ENCODE measurements at regions not wholly inside any gene's neighbourhood (a gene's known extent, or its start where the extent isn't known, plus 50 kb on each side); places are given as distances from the start of the nearest gene placed in this dataset.

DNA sequence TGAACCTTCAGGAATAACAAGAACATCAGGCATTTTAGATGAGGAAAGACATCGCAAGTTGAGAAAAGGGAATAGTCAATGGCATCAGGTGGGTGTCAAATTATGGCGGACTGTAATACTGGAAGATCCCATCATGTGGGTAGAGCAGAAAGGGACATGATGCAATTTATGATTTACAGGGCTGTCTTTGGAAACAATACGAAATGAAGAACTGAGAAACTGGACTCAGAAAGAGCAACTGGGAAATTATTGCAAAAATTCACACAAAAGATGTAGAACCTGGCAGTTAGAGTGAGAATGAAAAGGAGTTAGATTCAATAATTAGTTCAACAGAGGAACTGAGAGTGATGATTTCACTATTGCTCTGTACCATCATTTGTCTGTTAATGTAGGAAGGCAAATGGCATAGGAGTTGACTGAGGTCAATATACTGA lies 1635.0 kb upstream of the ACVR2A start:
- Histone ChIP-seq H3K4me1 (ENCODE audit: control insufficient read depth, insufficient read depth, low read length) (no peaks in the 10 kb centered on the region), H3K9ac (ENCODE audit: low read length) (no peak overlapping the region), H3K9me3 (ENCODE audit: control insufficient read depth, insufficient read depth, low read depth, low read length) (no peaks in the 10 kb centered on the region), H3K4me3 (ENCODE audit: low read depth, low read length) (no peak overlapping the region), H3K36me3 (ENCODE audit: control insufficient read depth, insufficient read depth, low read length) (no peaks in the 10 kb centered on the region), H3K27me3 (ENCODE audit: control insufficient read depth, insufficient read depth, low read length) (no peaks in the 10 kb centered on the region), H3K27ac (ENCODE audit: low read depth, low read length) (no peak overlapping the region)

DNA sequence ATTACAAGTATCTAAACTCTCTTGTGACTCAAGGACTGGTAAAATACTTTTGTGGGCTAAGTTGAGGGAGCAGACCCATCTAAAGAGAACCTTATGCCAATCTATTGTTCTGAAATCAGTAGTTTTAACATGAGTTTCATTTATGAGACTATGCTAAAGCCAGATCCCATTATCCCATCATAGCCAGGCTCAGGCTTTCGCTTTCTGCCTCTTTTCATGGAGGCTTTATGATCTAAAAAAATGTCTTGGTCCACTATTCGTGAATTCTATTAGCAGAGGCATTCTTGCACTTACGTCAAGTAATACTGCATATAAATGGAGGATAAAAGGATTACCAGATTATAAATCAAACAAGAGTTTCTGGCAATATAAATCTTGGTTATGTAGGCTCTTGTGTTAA lies 1636.9 kb upstream of the ACVR2A start:
- H3K9ac ChIP-seq (ENCODE audit: low read length), result no peak overlapping the region
- H3K4me1 ChIP-seq (ENCODE audit: control insufficient read depth, insufficient read depth, low read length), result no peaks in the 10 kb centered on the region
- H3K27ac ChIP-seq (ENCODE audit: low read depth, low read length), result no peak overlapping the region
- no peaks in the 10 kb centered on the region for H3K27me3 ChIP-seq (ENCODE audit: control insufficient read depth, insufficient read depth, low read length)
- no peak overlapping the region for H3K4me3 ChIP-seq (ENCODE audit: low read depth, low read length)
- H3K9me3 ChIP-seq (ENCODE audit: control insufficient read depth, insufficient read depth, low read depth, low read length), result no peaks in the 10 kb centered on the region
- H3K36me3 ChIP-seq (ENCODE audit: control insufficient read depth, insufficient read depth, low read length), result no peaks in the 10 kb centered on the region

- no peaks in the 10 kb centered on the region for H3K9me3 ChIP-seq (ENCODE audit: control insufficient read depth, insufficient read depth, low read depth, low read length)
- H3K4me1 ChIP-seq (ENCODE audit: control insufficient read depth, insufficient read depth, low read length), result no peaks in the 10 kb centered on the region
- no peak overlapping the region for H3K9ac ChIP-seq (ENCODE audit: low read length)
- H3K4me3 ChIP-seq (ENCODE audit: low read depth, low read length), result no peak overlapping the region
- H3K36me3 ChIP-seq (ENCODE audit: control insufficient read depth, insufficient read depth, low read length), result no peaks in the 10 kb centered on the region
- H3K27me3 ChIP-seq (ENCODE audit: control insufficient read depth, insufficient read depth, low read length), result no peaks in the 10 kb centered on the region
- H3K27ac ChIP-seq (ENCODE audit: low read depth, low read length), result no peak overlapping the region
Measured at GRCh38 chr2:146207417-146207816, 1637.4 kb upstream of the ACVR2A start.

DNA sequence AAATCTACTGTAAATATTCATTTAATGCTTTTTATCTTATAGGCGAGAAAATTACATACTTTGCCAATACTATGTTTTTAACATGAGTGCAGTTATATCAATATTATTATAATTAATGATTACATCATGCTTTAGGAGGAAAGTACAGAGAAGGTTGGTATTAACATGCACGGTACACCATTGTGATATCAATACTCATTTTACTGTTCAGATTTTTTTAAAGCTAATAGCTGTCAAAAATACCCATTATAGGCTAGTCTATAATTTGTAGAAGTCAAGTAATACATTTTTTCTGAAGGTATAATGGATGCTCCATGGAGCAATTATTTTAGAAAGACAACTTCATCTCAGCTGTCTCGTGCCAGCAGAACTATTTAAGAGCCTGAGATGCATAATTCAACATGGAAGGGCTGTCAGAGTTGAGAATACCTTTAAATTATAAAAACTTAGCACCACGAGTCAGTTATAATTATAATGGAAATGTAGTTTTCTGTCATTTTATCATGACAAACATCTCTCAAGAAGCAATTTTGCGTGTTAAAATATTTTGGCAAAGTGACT lies 1641.7 kb upstream of the ACVR2A start:
- Histone ChIP-seq H3K27ac (ENCODE audit: low read depth, low read length) (no peak overlapping the region), H3K9me3 (ENCODE audit: control insufficient read depth, insufficient read depth, low read depth, low read length) (no peaks in the 10 kb centered on the region), H3K27me3 (ENCODE audit: control insufficient read depth, insufficient read depth, low read length) (no peaks in the 10 kb centered on the region), H3K36me3 (ENCODE audit: control insufficient read depth, insufficient read depth, low read length) (no peaks in the 10 kb centered on the region), H3K4me1 (ENCODE audit: control insufficient read depth, insufficient read depth, low read length) (no peaks in the 10 kb centered on the region), H3K4me3 (ENCODE audit: low read depth, low read length) (no peak overlapping the region), H3K9ac (ENCODE audit: low read length) (no peak overlapping the region)

DNA sequence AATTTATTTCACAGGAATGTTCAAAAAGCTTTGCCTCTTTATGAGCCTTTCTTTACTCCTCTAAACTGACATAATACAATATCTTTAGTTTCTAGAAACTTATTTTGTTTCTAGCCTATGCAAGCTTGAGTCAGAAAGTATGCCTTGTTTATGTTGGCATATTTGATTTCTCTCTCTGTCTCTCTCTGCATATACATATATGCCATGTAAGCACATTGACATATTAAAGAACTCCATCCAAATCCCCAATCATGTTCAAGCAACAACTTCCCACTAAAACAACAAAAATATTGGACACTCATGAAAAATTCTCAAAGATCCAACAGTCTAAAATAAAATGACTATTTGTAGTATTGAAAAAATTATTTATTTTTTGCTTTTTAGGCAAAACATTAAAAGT lies 1651.2 kb upstream of the ACVR2A start:
- Histone ChIP-seq H3K4me1 (ENCODE audit: control insufficient read depth, insufficient read depth, low read length) (no peaks in the 10 kb centered on the region), H3K9ac (ENCODE audit: low read length) (no peak overlapping the region), H3K9me3 (ENCODE audit: control insufficient read depth, insufficient read depth, low read depth, low read length) (no peaks in the 10 kb centered on the region), H3K4me3 (ENCODE audit: low read depth, low read length) (no peak overlapping the region), H3K27ac (ENCODE audit: low read depth, low read length) (no peak overlapping the region), H3K27me3 (ENCODE audit: control insufficient read depth, insufficient read depth, low read length) (no peaks in the 10 kb centered on the region), H3K36me3 (ENCODE audit: control insufficient read depth, insufficient read depth, low read length) (no peaks in the 10 kb centered on the region)

- Histone ChIP-seq H3K27me3 (ENCODE audit: control insufficient read depth, insufficient read depth, low read length) (no peaks in the 10 kb centered on the region), H3K27ac (ENCODE audit: low read depth, low read length) (no peak overlapping the region), H3K36me3 (ENCODE audit: control insufficient read depth, insufficient read depth, low read length) (no peaks in the 10 kb centered on the region), H3K4me1 (ENCODE audit: control insufficient read depth, insufficient read depth, low read length) (no peaks in the 10 kb centered on the region), H3K9me3 (ENCODE audit: control insufficient read depth, insufficient read depth, low read depth, low read length) (no peaks in the 10 kb centered on the region), H3K9ac (ENCODE audit: low read length) (no peak overlapping the region), H3K4me3 (ENCODE audit: low read depth, low read length) (no peak overlapping the region)
Measured at GRCh38 chr2:146189541-146189940, 1655.3 kb upstream of the ACVR2A start.

DNA sequence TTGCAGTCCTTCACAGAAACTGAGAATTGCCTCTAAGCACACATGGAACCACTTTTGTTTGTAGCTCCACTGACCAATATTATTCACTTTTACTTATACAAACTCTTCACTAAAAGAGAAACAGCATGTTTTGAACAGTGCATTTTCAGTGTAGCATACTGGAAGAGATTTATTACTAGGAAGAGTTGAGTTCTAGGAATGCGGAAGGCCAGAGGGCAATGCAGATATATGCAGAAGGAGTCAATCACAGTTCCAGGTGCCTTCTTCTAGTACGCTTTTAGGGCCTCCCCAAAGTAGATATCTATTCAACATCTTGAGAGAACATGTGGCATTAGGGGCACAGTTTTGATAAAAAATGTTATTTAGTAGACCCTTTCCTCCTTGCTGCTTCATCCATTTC lies 1654.0 kb upstream of the ZEB2 start:
- Histone ChIP-seq H3K27me3 (ENCODE audit: control insufficient read depth, insufficient read depth, low read length) (no peaks in the 10 kb centered on the region), H3K4me3 (ENCODE audit: low read depth, low read length) (no peak overlapping the region), H3K9ac (ENCODE audit: low read length) (no peak overlapping the region), H3K9me3 (ENCODE audit: control insufficient read depth, insufficient read depth, low read depth, low read length) (peaks cover 29% of the 10 kb centered on the region), H3K27ac (ENCODE audit: low read depth, low read length) (no peak overlapping the region), H3K36me3 (ENCODE audit: control insufficient read depth, insufficient read depth, low read length) (no peaks in the 10 kb centered on the region), H3K4me1 (ENCODE audit: control insufficient read depth, insufficient read depth, low read length) (no peaks in the 10 kb centered on the region)

DNA sequence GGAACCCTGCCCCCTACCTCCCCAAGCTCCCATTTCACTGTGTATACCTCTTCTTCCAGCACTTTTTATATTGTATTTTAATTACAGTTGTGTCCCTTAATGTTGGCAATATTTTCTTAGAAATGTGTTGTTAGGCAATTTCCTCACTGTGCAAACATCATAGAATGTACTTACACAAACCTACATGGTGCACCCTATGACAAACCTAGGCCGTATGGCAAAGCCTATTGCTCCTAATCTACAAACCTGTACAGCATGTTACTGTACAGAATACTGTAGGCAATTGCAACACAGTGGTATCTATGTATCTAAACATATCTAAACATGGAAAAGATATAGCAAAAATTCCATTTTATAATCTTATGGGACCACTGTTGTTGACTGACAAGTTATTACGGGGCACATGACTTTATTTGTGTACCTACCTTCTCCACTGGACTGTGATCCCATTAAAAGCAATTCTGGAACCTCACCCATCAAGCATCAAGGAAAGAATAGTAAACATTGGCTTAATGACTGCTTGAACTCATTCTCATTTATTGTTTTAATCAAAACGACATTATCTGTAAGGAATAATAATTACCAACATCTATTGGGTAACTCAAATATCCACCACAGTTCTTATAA lies 1641.5 kb upstream of the ZEB2 start:
- H3K4me1 ChIP-seq (ENCODE audit: control insufficient read depth, insufficient read depth, low read length), result no peaks in the 10 kb centered on the region
- no peak overlapping the region for H3K4me3 ChIP-seq (ENCODE audit: low read depth, low read length)
- no peaks in the 10 kb centered on the region for H3K9me3 ChIP-seq (ENCODE audit: control insufficient read depth, insufficient read depth, low read depth, low read length)
- no peaks in the 10 kb centered on the region for H3K27me3 ChIP-seq (ENCODE audit: control insufficient read depth, insufficient read depth, low read length)
- H3K27ac ChIP-seq (ENCODE audit: low read depth, low read length), result no peak overlapping the region
- H3K9ac ChIP-seq (ENCODE audit: low read length), result no peak overlapping the region
- H3K36me3 ChIP-seq (ENCODE audit: control insufficient read depth, insufficient read depth, low read length), result no peaks in the 10 kb centered on the region

GRCh38 chr2:146158072-146158674 lies 1638.3 kb upstream of the ZEB2 start:
- no peaks in the 10 kb centered on the region for H3K4me1 ChIP-seq (ENCODE audit: control insufficient read depth, insufficient read depth, low read length)
- H3K9ac ChIP-seq (ENCODE audit: low read length), result no peak overlapping the region
- no peak overlapping the region for H3K27ac ChIP-seq (ENCODE audit: low read depth, low read length)
- H3K9me3 ChIP-seq (ENCODE audit: control insufficient read depth, insufficient read depth, low read depth, low read length), result no peaks in the 10 kb centered on the region
- H3K4me3 ChIP-seq (ENCODE audit: low read depth, low read length), result no peak overlapping the region
- no peaks in the 10 kb centered on the region for H3K36me3 ChIP-seq (ENCODE audit: control insufficient read depth, insufficient read depth, low read length)
- no peaks in the 10 kb centered on the region for H3K27me3 ChIP-seq (ENCODE audit: control insufficient read depth, insufficient read depth, low read length)

DNA sequence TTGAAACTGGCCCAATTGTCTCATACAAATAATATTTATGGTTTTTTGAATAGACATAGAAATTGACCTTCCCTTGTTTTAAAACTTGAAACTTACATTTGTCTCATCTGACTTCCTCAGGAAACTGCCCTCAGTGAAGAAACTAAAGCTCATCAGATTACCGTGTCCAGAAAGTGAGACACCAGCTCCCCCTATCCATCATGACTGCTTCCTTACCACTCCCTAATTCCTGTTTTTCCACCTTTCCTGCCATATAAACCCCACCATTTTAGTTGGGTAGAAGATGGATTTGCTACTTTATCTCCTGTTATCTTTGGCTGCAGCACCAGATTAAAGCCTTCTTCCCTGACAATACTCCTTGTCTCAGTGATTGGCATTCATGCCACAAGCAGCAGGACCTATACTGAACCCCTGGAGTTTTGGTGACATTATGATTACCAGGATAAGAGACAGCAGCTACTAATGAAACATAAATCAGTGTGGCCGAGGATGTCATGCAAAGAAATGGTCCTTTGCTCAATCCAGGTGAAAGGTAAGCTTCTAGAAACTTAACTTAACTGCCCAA lies 1627.6 kb upstream of the ZEB2 start:
- no peak overlapping the region for H3K9ac ChIP-seq (ENCODE audit: low read length)
- H3K9me3 ChIP-seq (ENCODE audit: control insufficient read depth, insufficient read depth, low read depth, low read length), result no peaks in the 10 kb centered on the region
- H3K4me3 ChIP-seq (ENCODE audit: low read depth, low read length), result no peak overlapping the region
- no peaks in the 10 kb centered on the region for H3K36me3 ChIP-seq (ENCODE audit: control insufficient read depth, insufficient read depth, low read length)
- H3K27ac ChIP-seq (ENCODE audit: low read depth, low read length), result no peak overlapping the region
- no peaks in the 10 kb centered on the region for H3K27me3 ChIP-seq (ENCODE audit: control insufficient read depth, insufficient read depth, low read length)
- no peaks in the 10 kb centered on the region for H3K4me1 ChIP-seq (ENCODE audit: control insufficient read depth, insufficient read depth, low read length)

GRCh38 chr2:146143971-146144370 lies 1624.1 kb upstream of the ZEB2 start:
- no peaks in the 10 kb centered on the region for H3K36me3 ChIP-seq (ENCODE audit: control insufficient read depth, insufficient read depth, low read length)
- H3K9me3 ChIP-seq (ENCODE audit: control insufficient read depth, insufficient read depth, low read depth, low read length), result no peaks in the 10 kb centered on the region
- H3K4me3 ChIP-seq (ENCODE audit: low read depth, low read length), result no peak overlapping the region
- no peaks in the 10 kb centered on the region for H3K4me1 ChIP-seq (ENCODE audit: control insufficient read depth, insufficient read depth, low read length)
- no peak overlapping the region for H3K9ac ChIP-seq (ENCODE audit: low read length)
- no peak overlapping the region for H3K27ac ChIP-seq (ENCODE audit: low read depth, low read length)
- no peaks in the 10 kb centered on the region for H3K27me3 ChIP-seq (ENCODE audit: control insufficient read depth, insufficient read depth, low read length)

Data from HUES6 (cell line).